ENCODE measurements at regions not wholly inside any gene's neighbourhood (a gene's known extent, or its start where the extent isn't known, plus 50 kb on each side); places are given as distances from the start of the nearest gene placed in this dataset.

DNA sequence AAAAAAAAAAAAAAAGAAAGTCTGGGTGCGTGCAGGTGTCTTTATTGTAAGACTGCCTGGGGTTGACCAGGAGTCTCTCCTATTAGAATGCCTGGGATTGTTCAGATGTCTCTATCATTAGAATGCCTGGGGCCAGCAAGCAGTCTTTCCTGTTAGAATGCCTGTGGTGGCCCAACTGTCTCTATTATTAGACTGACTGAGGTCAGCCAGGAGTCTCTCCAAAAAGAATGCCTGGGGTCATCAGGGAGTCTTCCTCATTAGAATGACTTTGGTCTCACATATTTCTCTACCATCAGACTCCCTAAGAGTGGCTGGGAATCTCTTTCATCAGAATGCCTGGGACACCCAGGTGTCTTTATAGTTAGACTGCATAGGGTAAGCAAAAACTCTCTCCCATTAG is 1577.5 kb downstream of the UQCRFS1 start (continued):
- no peak for TF ChIP-seq PRDM15 (CRISPR knock-in tag; IDR thresholded peaks at IDR 0.05)
- TF ChIP-seq ATF6 (CRISPR knock-in tag; IDR thresholded peaks at IDR 0.05) = no peak
- no peak for TF ChIP-seq NR1H2 (CRISPR knock-in tag; IDR thresholded peaks at IDR 0.05)
- TF ChIP-seq PREB (CRISPR knock-in tag; IDR thresholded peaks at IDR 0.05; ENCODE audit: borderline replicate concordance) = no peak
- no peak for TF ChIP-seq FOXJ3 (CRISPR knock-in tag; IDR thresholded peaks at IDR 0.05; ENCODE audit: borderline replicate concordance)

DNA sequence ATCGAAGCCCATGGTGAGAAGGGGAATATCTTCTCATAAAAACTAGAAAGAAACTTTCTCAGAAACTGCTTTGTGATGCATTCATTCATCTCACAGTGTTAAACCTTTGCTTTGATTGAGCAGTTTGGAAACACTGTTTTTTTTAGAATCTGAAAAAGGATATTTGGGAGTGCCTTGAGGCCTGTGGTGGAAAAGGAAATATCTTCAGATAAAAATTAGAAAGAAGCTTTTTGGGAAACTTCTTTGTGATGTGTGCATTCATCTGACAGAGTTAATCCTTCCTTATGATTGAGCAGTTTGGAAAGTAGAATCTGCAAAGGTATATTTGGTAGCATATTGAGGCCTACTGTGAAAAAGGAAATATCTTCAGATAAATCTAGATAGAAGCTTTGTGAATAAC is 1594.9 kb downstream of the UQCRFS1 start:
- H3K36me3 Mint-ChIP-seq = peaks cover 94% of the 10 kb centered on the region
- no peak overlapping the region for H3K4me3 Mint-ChIP-seq
- CTCF ChIA-PET = no interaction called here
- no peak for ATAC-seq
- H3K9me3 Mint-ChIP-seq = peaks cover 93% of the 10 kb centered on the region
- DNase-seq (ENCODE audit: low spot score) = no peak
- POLR2A ChIA-PET = no interaction called here
- no peaks in the 10 kb centered on the region for H3K4me1 Mint-ChIP-seq
- no peak overlapping the region for H3K27ac Mint-ChIP-seq
- H3K27me3 Mint-ChIP-seq (ENCODE audit: low read depth) = peaks cover 23% of the 10 kb centered on the region
- TF ChIP-seq ZNF232 (CRISPR knock-in tag; IDR thresholded peaks at IDR 0.05) (no peak), OVOL2 (CRISPR knock-in tag; IDR thresholded peaks at IDR 0.05; ENCODE audit: borderline replicate concordance) (no peak), SMAD3 (CRISPR knock-in tag; IDR thresholded peaks at IDR 0.05; ENCODE audit: borderline replicate concordance) (no peak), TEAD4 (CRISPR knock-in tag; IDR thresholded peaks at IDR 0.05) (no peak), AFF4 (CRISPR knock-in tag; IDR thresholded peaks at IDR 0.05; ENCODE audit: borderline replicate concordance) (no peak), ZNF317 (CRISPR knock-in tag; IDR thresholded peaks at IDR 0.05; ENCODE audit: borderline replicate concordance, low read depth) (no peak), USF2 (CRISPR knock-in tag; IDR thresholded peaks at IDR 0.05) (no peak), ZNF512 (CRISPR knock-in tag; IDR thresholded peaks at IDR 0.05; ENCODE audit: borderline replicate concordance) (no peak)
- TF ChIP-seq, protein P1, sequence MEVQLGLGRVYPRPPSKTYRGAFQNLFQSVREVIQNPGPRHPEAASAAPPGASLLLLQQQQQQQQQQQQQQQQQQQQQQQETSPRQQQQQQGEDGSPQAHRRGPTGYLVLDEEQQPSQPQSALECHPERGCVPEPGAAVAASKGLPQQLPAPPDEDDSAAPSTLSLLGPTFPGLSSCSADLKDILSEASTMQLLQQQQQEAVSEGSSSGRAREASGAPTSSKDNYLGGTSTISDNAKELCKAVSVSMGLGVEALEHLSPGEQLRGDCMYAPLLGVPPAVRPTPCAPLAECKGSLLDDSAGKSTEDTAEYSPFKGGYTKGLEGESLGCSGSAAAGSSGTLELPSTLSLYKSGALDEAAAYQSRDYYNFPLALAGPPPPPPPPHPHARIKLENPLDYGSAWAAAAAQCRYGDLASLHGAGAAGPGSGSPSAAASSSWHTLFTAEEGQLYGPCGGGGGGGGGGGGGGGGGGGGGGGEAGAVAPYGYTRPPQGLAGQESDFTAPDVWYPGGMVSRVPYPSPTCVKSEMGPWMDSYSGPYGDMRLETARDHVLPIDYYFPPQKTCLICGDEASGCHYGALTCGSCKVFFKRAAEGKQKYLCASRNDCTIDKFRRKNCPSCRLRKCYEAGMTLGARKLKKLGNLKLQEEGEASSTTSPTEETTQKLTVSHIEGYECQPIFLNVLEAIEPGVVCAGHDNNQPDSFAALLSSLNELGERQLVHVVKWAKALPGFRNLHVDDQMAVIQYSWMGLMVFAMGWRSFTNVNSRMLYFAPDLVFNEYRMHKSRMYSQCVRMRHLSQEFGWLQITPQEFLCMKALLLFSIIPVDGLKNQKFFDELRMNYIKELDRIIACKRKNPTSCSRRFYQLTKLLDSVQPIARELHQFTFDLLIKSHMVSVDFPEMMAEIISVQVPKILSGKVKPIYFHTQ (CRISPR knock-in tag; IDR thresholded peaks at IDR 0.05) = no peak
- TF ChIP-seq, protein P2, sequence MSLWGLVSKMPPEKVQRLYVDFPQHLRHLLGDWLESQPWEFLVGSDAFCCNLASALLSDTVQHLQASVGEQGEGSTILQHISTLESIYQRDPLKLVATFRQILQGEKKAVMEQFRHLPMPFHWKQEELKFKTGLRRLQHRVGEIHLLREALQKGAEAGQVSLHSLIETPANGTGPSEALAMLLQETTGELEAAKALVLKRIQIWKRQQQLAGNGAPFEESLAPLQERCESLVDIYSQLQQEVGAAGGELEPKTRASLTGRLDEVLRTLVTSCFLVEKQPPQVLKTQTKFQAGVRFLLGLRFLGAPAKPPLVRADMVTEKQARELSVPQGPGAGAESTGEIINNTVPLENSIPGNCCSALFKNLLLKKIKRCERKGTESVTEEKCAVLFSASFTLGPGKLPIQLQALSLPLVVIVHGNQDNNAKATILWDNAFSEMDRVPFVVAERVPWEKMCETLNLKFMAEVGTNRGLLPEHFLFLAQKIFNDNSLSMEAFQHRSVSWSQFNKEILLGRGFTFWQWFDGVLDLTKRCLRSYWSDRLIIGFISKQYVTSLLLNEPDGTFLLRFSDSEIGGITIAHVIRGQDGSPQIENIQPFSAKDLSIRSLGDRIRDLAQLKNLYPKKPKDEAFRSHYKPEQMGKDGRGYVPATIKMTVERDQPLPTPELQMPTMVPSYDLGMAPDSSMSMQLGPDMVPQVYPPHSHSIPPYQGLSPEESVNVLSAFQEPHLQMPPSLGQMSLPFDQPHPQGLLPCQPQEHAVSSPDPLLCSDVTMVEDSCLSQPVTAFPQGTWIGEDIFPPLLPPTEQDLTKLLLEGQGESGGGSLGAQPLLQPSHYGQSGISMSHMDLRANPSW (CRISPR knock-in tag; conservative IDR thresholded peaks at IDR 0.05; ENCODE audit: low read depth) = no peak
- TF ChIP-seq, protein P3, sequence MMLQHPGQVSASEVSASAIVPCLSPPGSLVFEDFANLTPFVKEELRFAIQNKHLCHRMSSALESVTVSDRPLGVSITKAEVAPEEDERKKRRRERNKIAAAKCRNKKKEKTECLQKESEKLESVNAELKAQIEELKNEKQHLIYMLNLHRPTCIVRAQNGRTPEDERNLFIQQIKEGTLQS (CRISPR knock-in tag; conservative IDR thresholded peaks at IDR 0.05) = no peak

Data from WTC11 (cell line).